Testis (tissue), 2 donors: ENCODE measurements at regions not wholly inside any gene's neighbourhood (a gene's known extent, or its start where the extent isn't known, plus 50 kb on each side); places are given as distances from the start of the nearest gene placed in this dataset.

Experiments used
- DNase-seq: peaks from one replicate; pipeline ENCODE4 v3.0.0-alpha.2; 2019
- H3K27ac ChIP-seq, 2 donors: fragments of 200-600 bp; sonication (generic); one replicate each; pipeline ENCODE4 v1.5.1; 2019
- H3K27me3 ChIP-seq: fragments of 200-600 bp; sonication (generic); one replicate; pipeline ENCODE4 v1.5.1; 2019
- H3K36me3 ChIP-seq: fragments of 200-600 bp; sonication (generic); one replicate; pipeline ENCODE4 v1.5.1; 2017; ENCODE audit warnings: low read depth; ENCODE audit errors: missing control alignments
- H3K4me1 ChIP-seq: fragments of 200-600 bp; sonication (generic); one replicate; pipeline ENCODE4 v1.5.1; 2019
- H3K4me3 ChIP-seq, 2 donors: fragments of 200-600 bp; sonication (generic); one replicate each; pipeline ENCODE4 v1.5.1; 2017 to 2019
- H3K9me3 ChIP-seq: fragments of 200-600 bp; sonication (generic); one replicate; pipeline ENCODE4 v1.5.1; 2017
- POLR2A ChIP-seq: fragments of 450-650 bp; IDR thresholded peaks from one replicate; pipeline ENCODE4 v1.6.1; 2017; ENCODE audit warnings: antibody characterized with exemption, mild to moderate bottlenecking, moderate library complexity
- WGBS, 2 donors: methylation state at CpG; one replicate each; pipeline ENCODE4 v1.1.5; 2018; 5-methylcytosine and 5-hydroxymethylcytosine counted together
- intact Hi-C: fragments of 100-400 bp; cut with DNase I; formaldehyde crosslinking; loops from one replicate; pipeline ENCODE4 v1.15.1; 2023; ENCODE audit warnings: low total_unique reads
- small RNA-seq, 2 donors: library from RNA; depleted of rRNA; stranded (forward); fragments of <200 nt; gene quantifications; one replicate each; pipeline ENCODE3, GENCODE V24; 2016
- TF ChIP-seq, protein P1 (sequence below), 3 experiments: fragments of 450-650 bp in 2 of 3; fragments of 200-600 bp in 1 of 3; sonication (generic) in 1 of 3; IDR thresholded peaks; one replicate each; pipeline ENCODE4 v1.5.1; 2016 to 2019; ENCODE audit warnings: antibody characterized with exemption in 3 of 3, mild to moderate bottlenecking in 2 of 3, moderate library complexity in 1 of 3

DNA sequence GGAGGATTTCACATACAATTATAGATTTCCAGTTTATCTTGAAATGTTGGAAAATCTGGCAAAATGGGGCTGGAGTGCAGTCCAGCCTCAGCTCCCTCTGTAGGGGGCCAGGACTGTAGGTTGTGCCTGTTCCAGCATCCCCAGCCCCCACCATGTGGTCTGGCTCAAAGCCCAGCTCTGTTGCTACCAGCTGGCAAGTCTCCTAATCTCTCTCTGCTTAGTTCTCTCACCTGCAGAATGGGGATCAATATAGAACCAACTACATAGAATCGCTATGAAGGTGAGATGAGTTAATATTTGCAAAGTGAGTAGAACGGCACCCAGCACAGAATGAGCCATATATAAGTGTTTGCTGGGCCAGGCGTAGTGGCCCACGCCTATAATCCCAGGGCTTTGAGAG, 50.0 kb upstream of the TARDBP start:
- Histone ChIP-seq H3K4me3 (no peak overlapping the region), H3K27ac (no peak overlapping the region), H3K4me1 (peaks cover 8% of the 10 kb centered on the region), H3K9me3 (no peaks in the 10 kb centered on the region), H3K27me3 (no peaks in the 10 kb centered on the region), H3K36me3 (no peaks in the 10 kb centered on the region)
- intact Hi-C loops, result no loop called here
- DNase-seq, result peak; percentile 23
- TF ChIP-seq, protein P1, sequence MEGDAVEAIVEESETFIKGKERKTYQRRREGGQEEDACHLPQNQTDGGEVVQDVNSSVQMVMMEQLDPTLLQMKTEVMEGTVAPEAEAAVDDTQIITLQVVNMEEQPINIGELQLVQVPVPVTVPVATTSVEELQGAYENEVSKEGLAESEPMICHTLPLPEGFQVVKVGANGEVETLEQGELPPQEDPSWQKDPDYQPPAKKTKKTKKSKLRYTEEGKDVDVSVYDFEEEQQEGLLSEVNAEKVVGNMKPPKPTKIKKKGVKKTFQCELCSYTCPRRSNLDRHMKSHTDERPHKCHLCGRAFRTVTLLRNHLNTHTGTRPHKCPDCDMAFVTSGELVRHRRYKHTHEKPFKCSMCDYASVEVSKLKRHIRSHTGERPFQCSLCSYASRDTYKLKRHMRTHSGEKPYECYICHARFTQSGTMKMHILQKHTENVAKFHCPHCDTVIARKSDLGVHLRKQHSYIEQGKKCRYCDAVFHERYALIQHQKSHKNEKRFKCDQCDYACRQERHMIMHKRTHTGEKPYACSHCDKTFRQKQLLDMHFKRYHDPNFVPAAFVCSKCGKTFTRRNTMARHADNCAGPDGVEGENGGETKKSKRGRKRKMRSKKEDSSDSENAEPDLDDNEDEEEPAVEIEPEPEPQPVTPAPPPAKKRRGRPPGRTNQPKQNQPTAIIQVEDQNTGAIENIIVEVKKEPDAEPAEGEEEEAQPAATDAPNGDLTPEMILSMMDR (IDR thresholded peaks at IDR 0.05), result no peak
- TF ChIP-seq POLR2A, result no peak
- WGBS, 2 donors, result 74 to 76% methylated on average over 4 of the region's 4 CpGs

Small RNA genes in the stretch of these regions (small RNA-seq; reads per million reads assigned to genes)
- gene HSPE1P24, result 0 reads per million in 2 donors
